OCI-LY3 (cell line): ENCODE measurements at regions not wholly inside any gene's neighbourhood (a gene's known extent, or its start where the extent isn't known, plus 50 kb on each side); places are given as distances from the start of the nearest gene placed in this dataset.

ENCODE experiments used
- H2AFZ ChIP-seq: fragments of 200-600, 300-600 bp; shearing (Covaris generic); 2 replicates; pipeline ENCODE4 v1.6.0; 2014; ENCODE audit warnings: antibody characterized with exemption, low read depth, low read length
- H3K27ac ChIP-seq: fragments of 200-600, 300-600 bp; sonication (generic); 2 replicates; pipeline ENCODE4 v1.5.1; 2014; ENCODE audit warnings: mild to moderate bottlenecking, low read length, moderate library complexity, mixed read lengths
- H3K27me3 ChIP-seq: fragments of 200-600, 300-600 bp; sonication (generic); 2 replicates; pipeline ENCODE4 v1.6.1; 2014; ENCODE audit warnings: low read depth, low read length, mixed read lengths
- H3K36me3 ChIP-seq: fragments of 200-600, 300-600 bp; sonication (generic); replicated peaks from 2 replicates; pipeline ENCODE3; 2014; ENCODE audit warnings: low read depth, low read length, mixed read lengths
- H3K4me1 ChIP-seq: fragments of 300-600, 200-600 bp; sonication (generic); 2 replicates; pipeline ENCODE4 v1.6.1; 2014; ENCODE audit warnings: low read length, mixed read lengths
- H3K4me2 ChIP-seq: fragments of 200-600, 300-600 bp; sonication (generic); 2 replicates; pipeline ENCODE4 v1.6.1; 2014; ENCODE audit warnings: low read length, mixed read lengths
- H3K4me3 ChIP-seq: fragments of 300-600, 200-600 bp; sonication (generic); 2 replicates; pipeline ENCODE4 v1.5.1; 2014; ENCODE audit warnings: antibody characterized with exemption, mild to moderate bottlenecking, low read length, moderate library complexity
- H3K79me2 ChIP-seq: fragments of 300-600, 200-600 bp; shearing (Covaris generic); 2 replicates; pipeline ENCODE4 v1.6.1; 2014; ENCODE audit warnings: mild to moderate bottlenecking, low read length, mixed read lengths
- H3K9ac ChIP-seq: fragments of 300-600, 200-600 bp; shearing (Covaris generic); 2 replicates; pipeline ENCODE4 v1.6.0; 2014; ENCODE audit warnings: mild to moderate bottlenecking, low read length, moderate library complexity
- H3K9me3 ChIP-seq: fragments of 200-600, 300-600 bp; shearing (Covaris generic); 2 replicates; pipeline ENCODE4 v1.6.1; 2014; ENCODE audit warnings: low read length, mixed read lengths; ENCODE audit not compliant: insufficient read depth
- H4K20me1 ChIP-seq: fragments of 200-600, 300-600 bp; sonication (generic); 2 replicates; pipeline ENCODE4 v1.6.1; 2016; ENCODE audit warnings: low read length, mixed read lengths; ENCODE audit not compliant: insufficient read depth
- EZH2phosphoT487 ChIP-seq: fragments of 200-600 bp; shearing (Covaris generic); IDR thresholded peaks from 2 replicates; pipeline ENCODE4 v1.6.1; 2018; ENCODE audit warnings: antibody characterized with exemption, mixed run types, low read depth
- TF ChIP-seq, protein P1 (sequence below): fragments of 200-600, 300-600 bp; sonication (generic); IDR thresholded peaks from 2 replicates; pipeline ENCODE4 v1.5.1; 2014; ENCODE audit warnings: antibody characterized with exemption, low read length, low read depth

DNA sequence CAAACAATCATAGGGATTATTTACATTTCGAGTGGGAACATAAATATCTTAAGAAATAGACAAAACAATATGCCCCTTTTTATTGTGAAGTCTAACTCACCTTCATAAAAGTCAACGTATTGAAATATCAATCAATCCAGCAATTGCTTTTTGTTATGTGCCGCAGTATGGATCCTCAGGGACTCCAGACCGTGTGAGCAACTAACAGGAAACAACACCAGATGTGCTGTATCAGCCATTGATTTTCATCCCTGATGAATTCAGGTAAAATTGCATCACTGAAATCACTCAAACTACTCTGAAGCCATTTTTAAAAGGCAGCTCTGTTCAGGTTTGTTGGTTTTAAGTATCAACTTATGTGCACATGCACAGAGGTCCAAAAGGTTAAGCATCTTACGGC is 197.3 kb upstream of the FAT1 start:
- no peak for TF ChIP-seq EZH2phosphoT487
- TF ChIP-seq, protein P1, sequence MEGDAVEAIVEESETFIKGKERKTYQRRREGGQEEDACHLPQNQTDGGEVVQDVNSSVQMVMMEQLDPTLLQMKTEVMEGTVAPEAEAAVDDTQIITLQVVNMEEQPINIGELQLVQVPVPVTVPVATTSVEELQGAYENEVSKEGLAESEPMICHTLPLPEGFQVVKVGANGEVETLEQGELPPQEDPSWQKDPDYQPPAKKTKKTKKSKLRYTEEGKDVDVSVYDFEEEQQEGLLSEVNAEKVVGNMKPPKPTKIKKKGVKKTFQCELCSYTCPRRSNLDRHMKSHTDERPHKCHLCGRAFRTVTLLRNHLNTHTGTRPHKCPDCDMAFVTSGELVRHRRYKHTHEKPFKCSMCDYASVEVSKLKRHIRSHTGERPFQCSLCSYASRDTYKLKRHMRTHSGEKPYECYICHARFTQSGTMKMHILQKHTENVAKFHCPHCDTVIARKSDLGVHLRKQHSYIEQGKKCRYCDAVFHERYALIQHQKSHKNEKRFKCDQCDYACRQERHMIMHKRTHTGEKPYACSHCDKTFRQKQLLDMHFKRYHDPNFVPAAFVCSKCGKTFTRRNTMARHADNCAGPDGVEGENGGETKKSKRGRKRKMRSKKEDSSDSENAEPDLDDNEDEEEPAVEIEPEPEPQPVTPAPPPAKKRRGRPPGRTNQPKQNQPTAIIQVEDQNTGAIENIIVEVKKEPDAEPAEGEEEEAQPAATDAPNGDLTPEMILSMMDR: no peak
- H3K79me2 ChIP-seq: no peaks in the 10 kb centered on the region
- no peak overlapping the region for H3K4me2 ChIP-seq
- no peak overlapping the region for H3K9ac ChIP-seq
- H3K9me3 ChIP-seq: no peaks in the 10 kb centered on the region
- H3K36me3 ChIP-seq: no peaks in the 10 kb centered on the region
- no peaks in the 10 kb centered on the region for H3K4me1 ChIP-seq
- H3K27me3 ChIP-seq: no peaks in the 10 kb centered on the region
- H3K27ac ChIP-seq: no peak overlapping the region
- H2AFZ ChIP-seq: no peak overlapping the region
- H4K20me1 ChIP-seq: no peaks in the 10 kb centered on the region
- no peak overlapping the region for H3K4me3 ChIP-seq

DNA sequence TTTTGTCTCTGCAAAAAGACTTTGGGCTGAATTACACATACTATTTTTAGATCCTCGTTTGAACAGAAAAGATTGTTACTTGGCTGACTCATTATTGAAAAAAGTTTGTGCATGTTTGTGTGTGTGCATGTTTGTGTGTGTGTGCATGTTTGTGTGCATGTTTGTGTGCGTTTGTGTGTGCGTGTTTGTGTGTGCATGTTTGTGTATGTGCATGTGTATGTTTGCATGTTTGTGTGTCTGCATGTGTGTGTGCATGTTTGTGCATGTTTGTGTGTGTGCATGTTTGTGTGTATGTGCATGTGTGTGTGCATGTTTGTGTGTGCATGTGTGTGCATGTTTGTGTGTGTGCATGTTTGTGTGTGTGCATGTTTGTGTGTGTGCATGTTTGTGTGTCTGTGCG is 201.1 kb upstream of the FAT1 start:
- no peaks in the 10 kb centered on the region for H3K36me3 ChIP-seq
- H3K4me1 ChIP-seq: no peaks in the 10 kb centered on the region
- no peak overlapping the region for H3K4me3 ChIP-seq
- H3K4me2 ChIP-seq: no peak overlapping the region
- TF ChIP-seq, protein P1: no peak
- no peak for TF ChIP-seq EZH2phosphoT487
- H3K27ac ChIP-seq: no peak overlapping the region
- H3K9ac ChIP-seq: no peak overlapping the region
- no peaks in the 10 kb centered on the region for H4K20me1 ChIP-seq
- H2AFZ ChIP-seq: no peak overlapping the region
- no peaks in the 10 kb centered on the region for H3K27me3 ChIP-seq
- no peaks in the 10 kb centered on the region for H3K79me2 ChIP-seq
- H3K9me3 ChIP-seq: no peaks in the 10 kb centered on the region

DNA sequence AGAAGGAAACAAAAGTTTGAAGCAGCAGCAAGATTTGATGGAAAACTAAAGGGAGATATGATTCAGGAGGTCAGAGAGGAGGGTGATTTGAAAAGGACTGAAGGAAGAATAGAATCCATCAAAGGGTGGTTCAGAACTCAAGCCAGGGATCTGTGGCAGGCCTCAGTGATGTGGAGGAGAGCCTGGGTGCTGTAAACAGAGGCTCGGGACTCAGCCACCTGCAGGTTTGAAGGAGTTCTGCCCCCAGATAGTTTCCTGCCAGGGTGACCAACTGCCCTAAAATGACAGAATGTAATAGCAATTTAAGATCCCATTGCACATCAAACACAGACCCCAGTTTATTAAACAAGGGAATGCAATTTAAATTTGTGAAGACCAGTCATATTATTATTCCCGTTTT is 204.0 kb upstream of the FAT1 start:
- Histone ChIP-seq H3K27ac (no peak overlapping the region), H3K79me2 (no peaks in the 10 kb centered on the region), H3K4me3 (no peak overlapping the region), H4K20me1 (no peaks in the 10 kb centered on the region), H2AFZ (no peak overlapping the region), H3K36me3 (no peaks in the 10 kb centered on the region), H3K4me1 (no peaks in the 10 kb centered on the region), H3K9ac (no peak overlapping the region), H3K27me3 (no peaks in the 10 kb centered on the region), H3K9me3 (no peaks in the 10 kb centered on the region), H3K4me2 (no peak overlapping the region)
- TF ChIP-seq EZH2phosphoT487: no peak
- TF ChIP-seq, protein P1: no peak

DNA sequence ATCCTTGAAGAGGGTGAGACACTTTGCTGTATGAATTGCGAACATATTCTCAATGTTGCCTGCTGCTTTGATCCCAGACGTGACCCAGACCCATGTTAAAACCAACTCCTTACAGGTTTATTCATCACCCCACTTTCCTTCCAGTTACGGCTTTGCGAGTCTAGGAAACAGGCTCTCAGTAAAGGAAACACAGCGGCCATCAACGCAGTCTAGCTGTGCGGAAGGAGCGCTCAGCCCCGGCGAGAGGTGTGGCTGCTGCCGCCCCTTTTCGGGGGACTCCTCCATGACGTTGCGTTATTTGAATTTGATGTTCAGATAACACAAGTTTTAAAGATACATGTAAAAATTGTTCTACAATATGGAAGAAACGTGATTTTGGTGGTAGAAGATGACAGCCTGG is 206.4 kb upstream of the FAT1 start:
- no peak overlapping the region for H3K9ac ChIP-seq

More for the DNA sequence above, 206.4 kb upstream of the FAT1 start:
- Histone ChIP-seq H3K9me3 (no peaks in the 10 kb centered on the region), H3K4me1 (no peaks in the 10 kb centered on the region), H3K27ac (no peak overlapping the region), H3K4me2 (no peak overlapping the region), H3K27me3 (no peaks in the 10 kb centered on the region), H4K20me1 (no peaks in the 10 kb centered on the region), H3K4me3 (no peak overlapping the region), H3K79me2 (no peaks in the 10 kb centered on the region), H2AFZ (no peak overlapping the region), H3K36me3 (no peaks in the 10 kb centered on the region)
- no peak for TF ChIP-seq EZH2phosphoT487
- TF ChIP-seq, protein P1: no peak
